GM21528 (cell line): ENCODE measurements at regions not wholly inside any gene's neighbourhood (a gene's known extent, or its start where the extent isn't known, plus 50 kb on each side); places are given as distances from the start of the nearest gene placed in this dataset.

Experiments
- ATAC-seq: cut with Tn5 transposase; IDR thresholded peaks from one replicate; pipeline ENCODE4 v1.9.1; 2021; ENCODE audit warnings: mild to moderate bottlenecking, moderate library complexity; ENCODE audit not compliant: unreplicated experiment, low FRiP score

GRCh38 chr5:142479150-142479549 is 154.3 kb upstream of the SPRY4 start:
- no peak for ATAC-seq

GRCh38 chr5:142478113-142478512 is 153.3 kb upstream of the SPRY4 start:
- no peak for ATAC-seq

- ATAC-seq = no peak
Measured at GRCh38 chr5:142475102-142475513, 150.3 kb upstream of the SPRY4 start.

GRCh38 chr5:142474431-142475094 is 149.7 kb upstream of the SPRY4 start:
- ATAC-seq = no peak

GRCh38 chr5:142473038-142473437 is 148.2 kb upstream of the SPRY4 start:
- ATAC-seq = no peak

- ATAC-seq = no peak
Measured at GRCh38 chr5:142472306-142472951, 147.6 kb upstream of the SPRY4 start.

- ATAC-seq = no peak
Measured at GRCh38 chr5:142466195-142466971, 141.6 kb upstream of the SPRY4 start.

- ATAC-seq = no peak
Measured at GRCh38 chr5:142465476-142465875, 140.7 kb upstream of the SPRY4 start.

GRCh38 chr5:142463904-142464303 is 139.1 kb upstream of the SPRY4 start:
- no peak for ATAC-seq

- no peak for ATAC-seq
Measured at GRCh38 chr5:142461028-142461590, 136.3 kb upstream of the SPRY4 start.

- ATAC-seq = no peak
Measured at GRCh38 chr5:142459209-142459608, 134.4 kb upstream of the SPRY4 start.

- no peak for ATAC-seq
Measured at GRCh38 chr5:142455856-142456255, 131.0 kb upstream of the SPRY4 start.

- no peak for ATAC-seq
Measured at GRCh38 chr5:142453932-142454331, 129.1 kb upstream of the SPRY4 start.

- no peak for ATAC-seq
Measured at GRCh38 chr5:142450419-142450818, 125.6 kb upstream of the SPRY4 start.

- ATAC-seq = no peak
Measured at GRCh38 chr5:142447887-142448286, 123.1 kb upstream of the SPRY4 start.

- ATAC-seq = no peak
Measured at GRCh38 chr5:142446960-142447279, 122.1 kb upstream of the SPRY4 start.

- no peak for ATAC-seq
Measured at GRCh38 chr5:142446131-142446959, 121.5 kb upstream of the SPRY4 start.

- ATAC-seq = no peak
Measured at GRCh38 chr5:142445266-142445665, 120.4 kb upstream of the SPRY4 start.

- ATAC-seq = no peak
Measured at GRCh38 chr5:142441616-142442015, 116.8 kb upstream of the SPRY4 start.

- no peak for ATAC-seq
Measured at GRCh38 chr5:142439207-142439860, 114.5 kb upstream of the SPRY4 start.
